ENCODE measurements at regions not wholly inside any gene's neighbourhood (a gene's known extent, or its start where the extent isn't known, plus 50 kb on each side); places are given as distances from the start of the nearest gene placed in this dataset.

GRCh38 chr13:91280801-91281200, 66.7 kb upstream of the MIR17HG start:
- TF ChIP-seq, protein P1, sequence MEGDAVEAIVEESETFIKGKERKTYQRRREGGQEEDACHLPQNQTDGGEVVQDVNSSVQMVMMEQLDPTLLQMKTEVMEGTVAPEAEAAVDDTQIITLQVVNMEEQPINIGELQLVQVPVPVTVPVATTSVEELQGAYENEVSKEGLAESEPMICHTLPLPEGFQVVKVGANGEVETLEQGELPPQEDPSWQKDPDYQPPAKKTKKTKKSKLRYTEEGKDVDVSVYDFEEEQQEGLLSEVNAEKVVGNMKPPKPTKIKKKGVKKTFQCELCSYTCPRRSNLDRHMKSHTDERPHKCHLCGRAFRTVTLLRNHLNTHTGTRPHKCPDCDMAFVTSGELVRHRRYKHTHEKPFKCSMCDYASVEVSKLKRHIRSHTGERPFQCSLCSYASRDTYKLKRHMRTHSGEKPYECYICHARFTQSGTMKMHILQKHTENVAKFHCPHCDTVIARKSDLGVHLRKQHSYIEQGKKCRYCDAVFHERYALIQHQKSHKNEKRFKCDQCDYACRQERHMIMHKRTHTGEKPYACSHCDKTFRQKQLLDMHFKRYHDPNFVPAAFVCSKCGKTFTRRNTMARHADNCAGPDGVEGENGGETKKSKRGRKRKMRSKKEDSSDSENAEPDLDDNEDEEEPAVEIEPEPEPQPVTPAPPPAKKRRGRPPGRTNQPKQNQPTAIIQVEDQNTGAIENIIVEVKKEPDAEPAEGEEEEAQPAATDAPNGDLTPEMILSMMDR (IDR thresholded peaks at IDR 0.05) = no peak
- intact Hi-C loops (cut with DNase I) = no loop called here
- H3K9me3 ChIP-seq = no peaks in the 10 kb centered on the region
- H3K27me3 ChIP-seq (ENCODE audit: low read depth) = no peaks in the 10 kb centered on the region
- no peak for ATAC-seq
- H3K4me1 ChIP-seq = no peaks in the 10 kb centered on the region
- H3K27ac ChIP-seq = no peak overlapping the region
- no peaks in the 10 kb centered on the region for H3K36me3 ChIP-seq
- DNase-seq = no peak
- H3K4me3 ChIP-seq = no peak overlapping the region

- H3K9me3 ChIP-seq = no peaks in the 10 kb centered on the region
- no peaks in the 10 kb centered on the region for H3K36me3 ChIP-seq
- ATAC-seq = no peak
- no peak overlapping the region for H3K4me3 ChIP-seq
- intact Hi-C loops (cut with DNase I) = no loop called here
- no peak overlapping the region for H3K27ac ChIP-seq
- H3K4me1 ChIP-seq = no peaks in the 10 kb centered on the region
- DNase-seq = no peak
- no peaks in the 10 kb centered on the region for H3K27me3 ChIP-seq (ENCODE audit: low read depth)
- TF ChIP-seq, protein P1 (IDR thresholded peaks at IDR 0.05) = no peak
Observed at GRCh38 chr13:91284335-91284734, 63.2 kb upstream of the MIR17HG start.

DNA sequence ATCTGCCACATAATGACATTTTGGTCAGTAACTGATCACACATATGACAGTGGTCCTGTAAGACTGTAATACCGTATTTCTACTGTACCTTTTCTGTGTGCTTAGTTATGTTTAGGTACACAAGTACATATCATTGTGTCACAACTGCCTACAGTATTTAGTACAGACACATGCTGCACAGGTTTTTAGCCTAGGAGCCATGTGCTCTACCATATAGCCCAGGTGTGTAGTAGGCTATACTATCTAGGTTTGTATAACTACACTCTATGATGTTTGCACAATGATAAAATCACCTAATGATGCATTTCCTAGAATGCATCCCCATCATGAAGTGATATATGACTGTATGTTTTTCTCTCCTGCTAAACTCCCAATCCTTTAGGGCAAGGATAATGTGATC, 61.2 kb upstream of the MIR17HG start:
- no peak overlapping the region for H3K4me3 ChIP-seq
- no peaks in the 10 kb centered on the region for H3K27me3 ChIP-seq (ENCODE audit: low read depth)
- no peak overlapping the region for H3K27ac ChIP-seq
- intact Hi-C loops (cut with DNase I) = no loop called here
- TF ChIP-seq, protein P1 (IDR thresholded peaks at IDR 0.05) = no peak
- no peaks in the 10 kb centered on the region for H3K4me1 ChIP-seq
- ATAC-seq (no peak), DNase-seq (no peak)
- H3K9me3 ChIP-seq = no peaks in the 10 kb centered on the region
- H3K36me3 ChIP-seq = no peaks in the 10 kb centered on the region

DNA sequence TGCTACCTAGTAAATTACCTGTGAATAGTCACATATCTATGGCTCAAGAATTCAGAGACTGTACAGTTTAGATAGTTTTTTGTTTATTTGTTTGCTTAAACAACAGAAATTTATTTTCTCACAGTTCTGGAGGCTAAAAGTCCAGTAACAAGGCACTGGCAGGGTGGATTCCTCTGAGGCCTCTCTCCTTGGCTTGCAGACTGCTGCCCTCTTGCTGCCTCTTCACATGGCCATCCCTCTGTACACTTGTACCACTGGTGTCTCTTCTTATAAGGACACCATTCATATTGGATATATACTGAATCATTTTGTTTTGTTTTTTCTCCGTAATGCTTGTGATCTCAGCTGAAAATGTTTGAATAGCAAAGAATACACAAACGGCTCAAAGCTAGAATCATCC, 56.4 kb upstream of the MIR17HG start:
- Histone ChIP-seq H3K27me3 (ENCODE audit: low read depth) (no peaks in the 10 kb centered on the region), H3K36me3 (no peaks in the 10 kb centered on the region), H3K27ac (no peak overlapping the region), H3K4me1 (no peaks in the 10 kb centered on the region), H3K4me3 (no peak overlapping the region), H3K9me3 (no peaks in the 10 kb centered on the region)
- intact Hi-C loops (cut with DNase I) = no loop called here
- no peak for DNase-seq
- ATAC-seq = no peak
- TF ChIP-seq, protein P1 (IDR thresholded peaks at IDR 0.05) = no peak

DNA sequence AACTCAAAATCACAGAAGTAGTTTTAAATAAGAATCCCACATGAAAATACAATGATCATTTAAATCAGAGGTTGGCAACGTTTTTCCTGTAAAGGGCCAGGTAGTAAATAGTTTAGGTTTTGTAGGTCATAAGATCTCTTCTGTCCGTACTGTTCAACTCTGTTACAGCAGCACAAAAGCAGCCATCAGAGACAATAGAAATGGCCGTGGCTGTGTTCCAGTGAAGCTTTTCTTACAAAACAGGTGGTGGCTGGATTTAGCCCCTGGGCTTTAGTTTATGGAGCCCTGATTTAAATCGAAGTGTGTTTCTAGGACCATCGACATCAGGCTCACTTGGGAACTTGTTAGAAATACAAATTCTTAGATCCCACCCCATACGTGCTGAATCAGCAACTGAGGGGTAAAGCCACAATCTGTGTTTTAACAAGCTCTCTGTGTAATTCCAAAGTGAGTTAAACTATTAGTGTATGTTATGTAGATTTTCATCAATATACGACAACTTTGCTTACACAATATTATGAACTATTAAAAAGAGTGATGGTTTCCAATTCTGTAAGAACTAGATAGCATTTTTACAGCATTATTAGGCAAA, 54.8 kb upstream of the MIR17HG start:
- H3K36me3 ChIP-seq = no peaks in the 10 kb centered on the region
- no peak overlapping the region for H3K27ac ChIP-seq
- no peaks in the 10 kb centered on the region for H3K4me1 ChIP-seq
- H3K27me3 ChIP-seq (ENCODE audit: low read depth) = no peaks in the 10 kb centered on the region
- TF ChIP-seq, protein P1 (IDR thresholded peaks at IDR 0.05) = no peak
- no peak overlapping the region for H3K4me3 ChIP-seq
- no peak for ATAC-seq
- intact Hi-C loops (cut with DNase I) = no loop called here
- no peaks in the 10 kb centered on the region for H3K9me3 ChIP-seq
- DNase-seq = no peak

All from lower lobe of right lung (tissue), 2 donors.